GM19035 (cell line): ENCODE measurements at regions not wholly inside any gene's neighbourhood (a gene's known extent, or its start where the extent isn't known, plus 50 kb on each side); places are given as distances from the start of the nearest gene placed in this dataset.

ENCODE experiments used
- ATAC-seq: cut with Tn5 transposase; IDR thresholded peaks from one replicate; pipeline ENCODE4 v1.9.1; 2021; ENCODE audit not compliant: unreplicated experiment

GRCh38 chr7:142347091-142347490 lies 89.2 kb upstream of the PRSS58 start:
- no peak for ATAC-seq

- ATAC-seq = no peak
Observed at GRCh38 chr7:142345811-142346210, 88.0 kb upstream of the PRSS58 start.

- ATAC-seq = no peak
Observed at GRCh38 chr7:142338633-142339501, 81.0 kb upstream of the PRSS58 start.

GRCh38 chr7:142337054-142338001 lies 79.5 kb upstream of the PRSS58 start:
- ATAC-seq = no peak

- no peak for ATAC-seq
Observed at GRCh38 chr7:142334806-142335205, 76.9 kb upstream of the PRSS58 start.

GRCh38 chr7:142334236-142334635 lies 76.4 kb upstream of the PRSS58 start:
- no peak for ATAC-seq

- no peak for ATAC-seq
Observed at GRCh38 chr7:142332421-142332820, 74.6 kb upstream of the PRSS58 start.

GRCh38 chr7:142331941-142332340 lies 74.1 kb upstream of the PRSS58 start:
- no peak for ATAC-seq

- no peak for ATAC-seq
Observed at GRCh38 chr7:142329062-142329790, 71.4 kb upstream of the PRSS58 start.

- ATAC-seq = no peak
Observed at GRCh38 chr7:142328551-142328950, 70.7 kb upstream of the PRSS58 start.

- ATAC-seq = no peak
Observed at GRCh38 chr7:142327628-142328405, 70.0 kb upstream of the PRSS58 start.

- peak; percentile 46 for ATAC-seq
Observed at GRCh38 chr7:142323706-142324105, 65.8 kb upstream of the PRSS58 start.

- ATAC-seq = no peak
Observed at GRCh38 chr7:142321391-142321790, 63.5 kb upstream of the PRSS58 start.

GRCh38 chr7:142320883-142321282 lies 63.0 kb upstream of the PRSS58 start:
- ATAC-seq = no peak

- ATAC-seq = no peak
Observed at GRCh38 chr7:142319970-142320369, 62.1 kb upstream of the PRSS58 start.

GRCh38 chr7:142314281-142314680 lies 56.4 kb upstream of the PRSS58 start:
- no peak for ATAC-seq

GRCh38 chr7:142313528-142313927 lies 55.7 kb upstream of the PRSS58 start:
- ATAC-seq = no peak

GRCh38 chr7:142311876-142312275 lies 54.0 kb upstream of the PRSS58 start:
- ATAC-seq = no peak

- no peak for ATAC-seq
Observed at GRCh38 chr7:142308918-142309317, 51.1 kb upstream of the PRSS58 start.

GRCh38 chr7:142308326-142308725 lies 50.5 kb upstream of the PRSS58 start:
- no peak for ATAC-seq
